PC-3 (cell line): ENCODE measurements at regions not wholly inside any gene's neighbourhood (a gene's known extent, or its start where the extent isn't known, plus 50 kb on each side); places are given as distances from the start of the nearest gene placed in this dataset.

Experiments
- ATAC-seq: fragments of 200-7000 bp; cut with Tn5 transposase; 2 replicates; pipeline ENCODE4 v1.9.1; 2020; ENCODE audit warnings: mild to moderate bottlenecking, moderate library complexity
- BruUV-seq: library from RNA; stranded (reverse); fragments of 400-500 nt; replicated peaks from 2 replicates; lab custom pipeline; 2021; lab: Mats Ljungman, UMichigan
- CTCF ChIA-PET: fragments of 300-600 bp; sonication (Branson Sonifier 250); formaldehyde crosslinking; loops from one replicate; lab custom pipeline; 2022; ENCODE audit warnings: antibody characterized with exemption; lab: Charles Lee
- POLR2A ChIA-PET: fragments of 300-600 bp; sonication (Branson Sonifier 250); formaldehyde crosslinking; loops from one replicate; lab custom pipeline; 2022; ENCODE audit warnings: antibody characterized with exemption; ENCODE audit not compliant: unreplicated experiment; lab: Charles Lee
- DNase-seq: peaks from one replicate; pipeline ENCODE4 v3.0.0-alpha.2; 2015
- H2AFZ ChIP-seq: fragments of 300-600 bp; sonication (generic); 2 replicates; pipeline ENCODE4 v1.6.0; 2016; ENCODE audit warnings: antibody characterized with exemption, low read length
- H3F3A ChIP-seq: fragments of 300-600 bp; sonication (generic); one replicate; pipeline ENCODE4 v1.6.0; 2017; ENCODE audit warnings: antibody characterized with exemption, low read length, control low read depth, mild to moderate bottlenecking; ENCODE audit not compliant: unreplicated experiment
- H3K27ac ChIP-seq: fragments of 300-600 bp; sonication (generic); 2 replicates; pipeline ENCODE4 v1.5.1; 2016; ENCODE audit warnings: mild to moderate bottlenecking, low read length
- H3K27me3 ChIP-seq: fragments of 300-600 bp; sonication (generic); 2 replicates; pipeline ENCODE4 v1.6.1; 2016; ENCODE audit warnings: low read length, mixed read lengths
- H3K36me3 ChIP-seq: fragments of 300-600 bp; sonication (generic); 2 replicates; pipeline ENCODE4 v1.6.1; 2016; ENCODE audit warnings: low read depth, mixed run types, low read length, mixed read lengths
- H3K4me1 ChIP-seq: fragments of 300-600 bp; sonication (generic); 2 replicates; pipeline ENCODE4 v1.5.1; 2016; ENCODE audit warnings: low read length; ENCODE audit not compliant: insufficient read depth
- H3K4me2 ChIP-seq: fragments of 300-600 bp; sonication (generic); 2 replicates; pipeline ENCODE4 v1.6.0; 2016; ENCODE audit warnings: low read length
- H3K4me3 ChIP-seq: fragments of 300-600 bp; sonication (generic); 2 replicates; pipeline ENCODE4 v1.5.1; 2016; ENCODE audit warnings: mild to moderate bottlenecking, low read length, mixed read lengths
- H3K79me2 ChIP-seq: fragments of 300-600 bp; sonication (generic); 2 replicates; pipeline ENCODE4 v1.6.1; 2017; ENCODE audit warnings: low read length, mixed read lengths
- H3K9ac ChIP-seq: fragments of 300-600 bp; sonication (generic); 2 replicates; pipeline ENCODE4 v1.6.0; 2016; ENCODE audit warnings: mild to moderate bottlenecking, low read length
- H3K9me2 ChIP-seq: fragments of 300-600 bp; sonication (generic); replicated peaks from 2 replicates; pipeline ENCODE4 v1.6.1; 2016; ENCODE audit warnings: mixed run types, low read length, mixed read lengths
- H3K9me3 ChIP-seq: fragments of 300-600 bp; sonication (generic); 2 replicates; pipeline ENCODE4 v1.6.1; 2016; ENCODE audit warnings: low read length, mixed read lengths
- H4K20me1 ChIP-seq: fragments of 300-600 bp; sonication (generic); 2 replicates; pipeline ENCODE4 v1.6.1; 2016; ENCODE audit warnings: low read length, mixed read lengths
- CTCF ChIP-seq: fragments of 300-600 bp; sonication (generic); conservative IDR thresholded peaks from 2 replicates; pipeline ENCODE4 v1.5.1; 2017; ENCODE audit warnings: antibody characterized with exemption, low read depth, mild to moderate bottlenecking, low read length
- EZH2 ChIP-seq: fragments of 300-600 bp; sonication (generic); IDR thresholded peaks from one replicate; pipeline ENCODE4 v1.6.1; 2017; ENCODE audit warnings: antibody characterized with exemption, mild to moderate bottlenecking, low read length; ENCODE audit not compliant: unreplicated experiment
- EZH2phosphoT487 ChIP-seq: fragments of 300-600 bp; sonication (generic); IDR thresholded peaks from 2 replicates; pipeline ENCODE4 v1.6.1; 2018; ENCODE audit warnings: mild to moderate bottlenecking, antibody characterized with exemption, low read length, borderline replicate concordance
- intact Hi-C: fragments of 100-400 bp; cut with micrococcal nuclease; formaldehyde crosslinking; loops from 2 replicates; pipeline ENCODE4 v1.9.0; 2023

DNA sequence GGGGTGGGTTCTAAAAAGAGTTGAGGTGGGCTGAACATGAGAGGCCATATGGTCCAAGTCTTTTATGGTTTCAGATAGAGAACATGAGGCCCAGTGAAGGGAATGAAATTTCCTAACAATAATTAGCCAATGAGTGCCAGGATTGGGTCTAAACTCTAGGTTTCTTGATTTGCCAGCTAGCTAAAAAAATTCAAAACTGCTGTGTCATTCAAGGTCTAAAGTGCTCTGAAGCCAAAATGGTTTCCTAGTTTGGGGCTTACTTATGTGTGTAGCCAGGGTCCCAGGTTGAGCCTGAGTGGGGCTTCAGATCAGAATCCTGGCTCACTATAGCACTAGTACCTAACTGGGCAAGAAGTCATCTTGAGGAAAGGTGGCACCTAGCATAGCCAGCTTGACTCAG, 55.3 kb upstream of the SYN2 start:
- Histone ChIP-seq H3F3A (no peaks in the 10 kb centered on the region), H3K9me2 (no peaks in the 10 kb centered on the region), H3K36me3 (no peaks in the 10 kb centered on the region), H3K9me3 (no peaks in the 10 kb centered on the region), H3K27ac (no peak overlapping the region), H3K4me1 (no peaks in the 10 kb centered on the region), H3K27me3 (peaks cover 46% of the 10 kb centered on the region), H3K9ac (no peak overlapping the region), H3K4me2 (no peak overlapping the region), H3K4me3 (no peak overlapping the region), H3K79me2 (no peaks in the 10 kb centered on the region), H4K20me1 (no peaks in the 10 kb centered on the region), H2AFZ (no peak overlapping the region)
- DNase-seq (no peak), ATAC-seq (no peak)
- TF ChIP-seq EZH2 (no peak), CTCF (no peak)
- no TSS peak for BruUV-seq
- ChIA-PET CTCF (no interaction called here), POLR2A (no interaction called here)
- intact Hi-C loops: no loop called here

DNA sequence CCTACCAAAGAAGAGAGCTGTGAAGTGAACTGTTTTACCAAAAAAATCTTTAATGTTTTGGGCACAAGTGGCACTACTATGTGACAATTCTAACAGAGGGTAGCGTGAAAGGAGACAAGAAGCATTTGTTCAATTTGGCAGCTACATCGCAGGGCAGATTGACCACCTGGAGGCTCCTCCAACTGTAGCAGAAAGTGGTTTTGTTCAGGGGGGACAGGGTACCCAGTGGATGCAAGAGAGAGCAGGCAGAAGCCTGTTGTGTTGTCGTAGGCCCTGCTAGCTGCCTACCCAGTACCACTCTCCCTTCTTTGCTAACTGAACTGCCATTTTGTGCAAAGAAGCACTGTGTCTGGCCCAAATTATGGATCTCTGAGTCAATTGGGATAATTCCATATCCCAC, 54.8 kb upstream of the SYN2 start:
- Histone ChIP-seq H3K27me3 (peaks cover 51% of the 10 kb centered on the region), H3K36me3 (no peaks in the 10 kb centered on the region), H3K4me3 (no peak overlapping the region), H3K9me3 (no peaks in the 10 kb centered on the region), H3K4me1 (no peaks in the 10 kb centered on the region), H4K20me1 (no peaks in the 10 kb centered on the region), H3K9ac (no peak overlapping the region), H2AFZ (no peak overlapping the region), H3K4me2 (no peak overlapping the region), H3K27ac (no peak overlapping the region), H3F3A (no peaks in the 10 kb centered on the region), H3K9me2 (no peaks in the 10 kb centered on the region), H3K79me2 (no peaks in the 10 kb centered on the region)
- no peak for DNase-seq
- no peak for TF ChIP-seq EZH2
- TF ChIP-seq CTCF: no peak
- TF ChIP-seq EZH2phosphoT487: no peak
- intact Hi-C loops: no loop called here
- BruUV-seq: no TSS peak
- ChIA-PET CTCF (no interaction called here), POLR2A (no interaction called here)
- no peak for ATAC-seq

DNA sequence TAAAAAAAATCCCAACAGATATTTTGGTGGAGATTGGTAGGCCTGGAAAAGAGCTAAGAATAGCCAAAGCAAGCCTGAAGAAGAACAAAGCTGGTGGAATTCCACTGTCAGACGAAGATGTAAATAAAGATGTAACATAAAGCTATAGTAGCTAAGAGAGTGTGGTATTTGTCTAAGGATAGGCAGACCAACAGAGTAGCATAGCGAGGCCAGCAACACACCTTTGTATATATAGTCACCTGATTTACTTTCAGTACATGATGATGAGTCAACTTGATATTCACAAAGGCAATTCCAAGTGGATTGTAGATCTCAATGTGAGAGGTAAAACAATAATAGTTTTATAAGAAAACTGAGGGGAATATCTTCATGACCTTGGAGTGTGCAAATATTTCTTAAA, 53.6 kb upstream of the SYN2 start:
- no peaks in the 10 kb centered on the region for H3K79me2 ChIP-seq
- H3K9me3 ChIP-seq: no peaks in the 10 kb centered on the region
- H3K27ac ChIP-seq: no peak overlapping the region
- H3K4me1 ChIP-seq: no peaks in the 10 kb centered on the region
- H3K27me3 ChIP-seq: peaks cover 53% of the 10 kb centered on the region
- no peak overlapping the region for H3K9ac ChIP-seq
- BruUV-seq: no TSS peak
- peak; percentile 91 for ATAC-seq
- H3K36me3 ChIP-seq: no peaks in the 10 kb centered on the region
- H2AFZ ChIP-seq: no peak overlapping the region
- H3K9me2 ChIP-seq: no peaks in the 10 kb centered on the region
- no peaks in the 10 kb centered on the region for H4K20me1 ChIP-seq
- peak; percentile 51 for DNase-seq
- ChIA-PET POLR2A (no interaction called here), CTCF (interaction anchor here (1.0 kb wide), 1 partner anchor 96 kb away, joined by 3 read pairs; no protein-coding TSS in a partner anchor)
- no peaks in the 10 kb centered on the region for H3F3A ChIP-seq
- no peak for TF ChIP-seq CTCF
- TF ChIP-seq EZH2phosphoT487: no peak
- TF ChIP-seq EZH2: no peak
- no peak overlapping the region for H3K4me2 ChIP-seq
- intact Hi-C loops: no loop called here
- H3K4me3 ChIP-seq: no peak overlapping the region
